Subcutaneous abdominal adipose tissue (tissue), 5 donors: ENCODE measurements at regions not wholly inside any gene's neighbourhood (a gene's known extent, or its start where the extent isn't known, plus 50 kb on each side); places are given as distances from the start of the nearest gene placed in this dataset.
"Not testable (repeated sequence)": the region's sequence is repeated elsewhere in the genome, so short reads cannot be mapped to it uniquely, and the experiment has no call there.

Experiments used
- H3K27ac ChIP-seq: one replicate; pipeline ENCODE4 v1.7.0; 2013; ENCODE audit warnings: low read depth, mild to moderate bottlenecking, inconsistent platforms, low read length, moderate library complexity
- H3K27me3 ChIP-seq, 5 donors: one replicate each; pipeline ENCODE4 v1.7.0; 2013; ENCODE audit warnings: low read length in 5 of 5, inconsistent platforms in 1 of 5; ENCODE audit not compliant: control insufficient read depth in 5 of 5, insufficient read depth in 4 of 5
- H3K36me3 ChIP-seq, 5 donors: one replicate each; pipeline ENCODE4 v1.7.0; 2013; ENCODE audit warnings: low read length in 5 of 5; ENCODE audit not compliant: control insufficient read depth in 5 of 5, insufficient read depth in 5 of 5
- H3K4me1 ChIP-seq, 5 donors: one replicate each; pipeline ENCODE4 v1.7.0; 2013; ENCODE audit warnings: low read length in 5 of 5, mild to moderate bottlenecking in 3 of 5, moderate library complexity in 1 of 5; ENCODE audit not compliant: control insufficient read depth in 5 of 5, insufficient read depth in 5 of 5
- H3K4me3 ChIP-seq, 5 donors: one replicate each; pipeline ENCODE4 v1.7.0; 2013; ENCODE audit warnings: low read length in 5 of 5, low read depth in 1 of 5
- H3K9ac ChIP-seq, 5 donors: one replicate each; pipeline ENCODE4 v1.7.0; 2013; ENCODE audit warnings: low read length in 5 of 5, mild to moderate bottlenecking in 4 of 5, moderate library complexity in 3 of 5
- H3K9me3 ChIP-seq, 5 donors: one replicate each; pipeline ENCODE4 v1.7.0; 2013; ENCODE audit warnings: low read length in 5 of 5; ENCODE audit not compliant: control insufficient read depth in 5 of 5
- donor health status: healthy.
- donor health status: healthy.
- donor health status: healthy.
- donor health status: healthy.
- donor health status: healthy.

GRCh38 chr22:10526079-10526478 lies 5001.9 kb upstream of the OR11H1 start:
- not testable (repeated sequence) for H3K36me3 ChIP-seq, H3K9ac ChIP-seq, H3K27ac ChIP-seq, H3K4me3 ChIP-seq, H3K4me1 ChIP-seq, H3K9me3 ChIP-seq, H3K27me3 ChIP-seq

GRCh38 chr22:10531141-10531540 lies 4996.9 kb upstream of the OR11H1 start:
- not testable (repeated sequence) for H3K9ac ChIP-seq, H3K4me1 ChIP-seq

GRCh38 chr22:10572531-10572930 lies 4955.5 kb upstream of the OR11H1 start:
- H3K27me3 ChIP-seq, H3K27ac ChIP-seq, H3K4me1 ChIP-seq, H3K36me3 ChIP-seq, H3K4me3 ChIP-seq, H3K9me3 ChIP-seq, H3K9ac ChIP-seq: not testable (repeated sequence)

More at GRCh38 chr22:10531141-10531540, 4996.9 kb upstream of the OR11H1 start:
- H3K36me3 ChIP-seq, H3K27ac ChIP-seq, H3K4me3 ChIP-seq, H3K27me3 ChIP-seq, H3K9me3 ChIP-seq: not testable (repeated sequence)

- not testable (repeated sequence) for H3K4me3 ChIP-seq, H3K9ac ChIP-seq, H3K27ac ChIP-seq, H3K4me1 ChIP-seq, H3K9me3 ChIP-seq, H3K36me3 ChIP-seq, H3K27me3 ChIP-seq
Measured at GRCh38 chr22:10601071-10601470, 4926.9 kb upstream of the OR11H1 start.

DNA sequence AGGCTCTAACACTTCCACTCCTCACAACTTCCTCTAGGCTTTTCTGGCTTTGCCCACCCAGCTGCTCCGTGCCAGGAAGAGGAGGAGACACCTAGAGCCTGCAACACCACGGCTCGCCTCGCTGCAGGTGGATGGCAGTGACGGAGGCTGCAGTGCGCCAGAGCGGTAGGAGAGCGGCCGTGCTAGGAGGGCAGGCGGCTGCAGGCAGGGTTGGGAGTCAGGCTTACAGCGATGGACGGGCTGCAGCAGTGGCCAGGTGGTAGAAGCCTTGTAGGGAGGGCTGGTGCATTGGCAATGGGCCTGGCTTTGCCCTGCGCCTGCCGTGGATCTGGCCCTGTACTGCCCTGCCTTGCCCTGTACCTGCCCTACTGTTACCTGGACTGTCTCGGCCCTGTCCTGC lies 4896.0 kb upstream of the OR11H1 start:
- H3K4me1 ChIP-seq, H3K4me3 ChIP-seq, H3K36me3 ChIP-seq, H3K27me3 ChIP-seq, H3K27ac ChIP-seq, H3K9me3 ChIP-seq, H3K9ac ChIP-seq: not testable (repeated sequence)

DNA sequence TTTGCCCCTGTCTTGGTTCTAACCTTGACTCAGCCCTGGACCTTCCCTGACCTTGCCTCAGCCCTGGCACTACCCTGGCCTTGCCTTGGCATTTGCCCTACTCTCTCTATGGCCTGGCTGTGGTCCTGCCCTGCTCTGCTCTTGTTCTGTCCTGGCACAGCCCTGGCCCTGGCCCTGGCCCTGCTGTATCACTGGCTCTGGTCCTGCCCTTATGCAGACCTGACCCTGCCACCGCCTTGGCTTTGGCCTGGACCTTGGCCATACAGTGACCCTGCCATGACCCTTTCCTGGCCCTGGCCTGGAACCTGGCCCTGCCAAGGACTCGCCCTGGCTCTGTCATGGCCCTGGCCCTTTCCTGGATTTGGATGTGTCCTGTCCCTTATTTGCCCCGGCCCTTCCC lies 4892.7 kb upstream of the OR11H1 start:
- H3K36me3 ChIP-seq, H3K27me3 ChIP-seq, H3K9me3 ChIP-seq, H3K4me3 ChIP-seq, H3K9ac ChIP-seq, H3K4me1 ChIP-seq, H3K27ac ChIP-seq: not testable (repeated sequence)

DNA sequence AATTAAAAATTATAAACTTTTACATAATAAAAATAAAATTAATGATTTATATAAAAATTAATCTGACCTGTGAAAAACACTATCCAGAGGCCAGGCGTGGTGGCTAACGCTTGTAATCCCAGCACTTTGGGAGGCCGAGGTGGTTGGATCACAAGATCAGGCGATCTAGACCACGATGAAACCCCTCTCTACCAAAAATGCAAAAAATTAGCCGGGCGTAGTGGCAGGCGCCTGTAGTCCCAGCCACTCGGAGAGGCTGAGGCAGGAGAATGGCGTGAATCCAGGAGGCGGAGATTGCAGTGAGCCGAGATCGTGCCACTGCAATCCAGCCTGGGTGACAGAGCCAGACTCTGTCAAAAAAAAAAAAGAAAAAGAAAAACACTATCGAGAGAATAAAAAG lies 4865.2 kb upstream of the OR11H1 start:
- H3K9me3 ChIP-seq, H3K27ac ChIP-seq, H3K4me1 ChIP-seq, H3K4me3 ChIP-seq, H3K27me3 ChIP-seq, H3K9ac ChIP-seq, H3K36me3 ChIP-seq: not testable (repeated sequence)

DNA sequence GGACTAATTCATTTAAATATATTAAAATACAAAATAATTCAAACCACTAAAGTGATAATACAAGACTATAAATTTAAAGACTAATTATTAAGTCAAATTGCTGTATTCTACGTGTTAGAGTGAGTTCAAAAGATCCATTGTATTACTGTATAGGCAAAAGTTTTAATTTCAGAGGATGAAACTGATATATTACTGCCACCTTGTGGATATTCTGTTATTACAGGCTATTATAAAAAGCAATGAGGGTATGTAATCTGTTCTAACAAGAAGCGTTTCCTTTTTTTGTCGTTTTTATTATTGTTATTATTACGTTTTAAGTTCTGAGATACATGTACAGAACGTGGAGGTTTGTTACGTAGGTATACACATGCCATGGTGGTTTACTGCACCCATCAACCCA lies 4854.9 kb upstream of the OR11H1 start:
- H3K27me3 ChIP-seq, result not testable (repeated sequence)

DNA sequence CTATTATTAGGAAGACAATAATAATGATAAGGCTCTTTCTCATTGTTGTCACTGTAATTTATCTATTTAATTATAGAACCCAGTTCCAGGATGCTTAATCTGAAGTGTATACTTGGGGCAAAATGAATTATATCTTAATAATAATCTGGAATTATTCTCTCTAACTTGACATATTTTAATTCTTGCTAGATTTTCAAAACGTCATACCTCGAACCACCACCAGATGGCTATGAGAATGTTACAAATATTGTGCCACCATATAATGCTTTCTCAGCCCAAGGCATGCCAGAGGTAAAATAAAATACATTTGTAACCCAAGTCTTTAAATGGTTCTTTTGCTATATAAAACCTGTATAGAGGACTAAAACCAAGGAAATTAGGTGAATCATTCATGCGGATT lies 4849.3 kb upstream of the OR11H1 start:
- H3K9ac ChIP-seq, H3K4me1 ChIP-seq, H3K9me3 ChIP-seq, H3K27me3 ChIP-seq, H3K4me3 ChIP-seq, H3K36me3 ChIP-seq, H3K27ac ChIP-seq: not testable (repeated sequence)

More for the DNA sequence above, 4854.9 kb upstream of the OR11H1 start:
- H3K4me3 ChIP-seq, H3K27ac ChIP-seq, H3K9me3 ChIP-seq, H3K4me1 ChIP-seq, H3K9ac ChIP-seq, H3K36me3 ChIP-seq: not testable (repeated sequence)

DNA sequence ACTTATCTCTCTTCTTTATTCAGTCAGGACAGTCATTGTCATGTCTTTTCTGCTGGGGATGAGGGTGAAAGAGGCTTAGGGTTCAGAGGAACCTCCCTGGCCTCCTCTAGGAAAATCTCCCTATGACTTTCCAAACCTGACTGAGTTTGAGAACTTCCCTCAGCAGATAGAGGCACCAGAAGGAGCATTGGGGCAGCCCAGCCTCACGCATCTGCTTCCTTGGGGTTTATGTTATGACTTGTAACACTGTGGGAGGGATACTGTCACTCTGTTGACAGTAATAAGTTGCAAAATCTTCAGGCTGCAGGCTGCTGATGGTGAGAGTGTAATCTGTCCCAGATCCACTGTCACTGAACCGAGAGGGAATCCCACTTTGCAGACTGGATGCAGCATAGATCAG lies 4842.6 kb upstream of the OR11H1 start:
- H3K9ac ChIP-seq, H3K27ac ChIP-seq, H3K36me3 ChIP-seq, H3K4me3 ChIP-seq, H3K27me3 ChIP-seq, H3K4me1 ChIP-seq, H3K9me3 ChIP-seq: not testable (repeated sequence)

DNA sequence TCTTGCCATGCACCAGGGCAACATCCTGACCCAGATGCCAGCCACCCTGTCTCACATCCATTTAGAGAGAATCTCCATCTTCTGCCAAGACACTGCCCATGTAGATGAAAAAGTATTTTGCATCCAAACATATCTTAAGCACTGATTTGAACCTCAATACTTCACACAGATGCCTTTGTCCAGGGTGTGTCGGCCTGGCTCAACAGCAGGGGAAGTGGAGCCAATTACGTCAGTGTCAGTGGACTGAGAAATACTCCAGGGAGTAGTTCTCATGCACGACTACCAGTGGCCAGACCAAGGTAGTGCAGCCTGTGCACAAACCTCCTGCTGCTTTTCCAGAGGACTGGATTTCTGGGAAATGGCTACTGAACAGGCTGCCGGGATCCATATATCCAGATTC lies 4840.7 kb upstream of the OR11H1 start:
- not testable (repeated sequence) for H3K9me3 ChIP-seq, H3K4me3 ChIP-seq, H3K27me3 ChIP-seq, H3K9ac ChIP-seq, H3K4me1 ChIP-seq, H3K27ac ChIP-seq, H3K36me3 ChIP-seq
